GM18520 (cell line): ENCODE measurements at regions not wholly inside any gene's neighbourhood (a gene's known extent, or its start where the extent isn't known, plus 50 kb on each side); places are given as distances from the start of the nearest gene placed in this dataset.

Experiments used
- ATAC-seq: cut with Tn5 transposase; IDR thresholded peaks from one replicate; pipeline ENCODE4 v1.9.1; 2021; ENCODE audit not compliant: unreplicated experiment

DNA sequence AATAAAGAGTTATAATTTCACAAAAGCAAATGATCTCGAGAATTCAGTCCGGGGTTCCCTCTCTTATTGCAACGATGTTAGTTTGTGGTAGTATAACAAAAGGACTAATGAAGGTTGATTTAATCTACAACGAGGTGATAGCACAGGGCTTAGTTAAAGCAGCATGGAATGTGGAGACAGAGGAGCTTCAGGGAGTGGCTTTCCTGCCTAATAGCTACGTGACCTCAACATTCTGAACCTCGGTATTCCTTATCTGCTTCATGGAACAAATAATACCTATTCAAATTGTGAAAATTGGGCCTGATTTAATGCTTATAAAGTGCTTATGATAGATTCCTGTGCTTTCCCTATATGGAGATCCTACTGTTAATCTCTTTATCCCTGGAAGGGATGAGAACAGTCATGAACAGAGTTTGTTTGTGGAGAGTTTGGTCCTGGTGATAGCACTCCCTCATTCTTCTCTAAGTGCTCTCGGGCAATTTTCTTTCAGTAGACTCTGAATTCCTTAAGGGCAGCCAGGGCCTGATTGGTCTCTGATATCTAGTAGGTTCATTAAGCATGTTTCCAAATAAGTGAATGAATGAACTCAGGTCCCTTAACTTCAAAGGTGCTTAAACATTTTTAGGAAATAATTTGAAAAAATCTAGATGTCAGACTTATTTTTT lies 104.1 kb upstream of the TUT7 start:
- ATAC-seq = no peak

DNA sequence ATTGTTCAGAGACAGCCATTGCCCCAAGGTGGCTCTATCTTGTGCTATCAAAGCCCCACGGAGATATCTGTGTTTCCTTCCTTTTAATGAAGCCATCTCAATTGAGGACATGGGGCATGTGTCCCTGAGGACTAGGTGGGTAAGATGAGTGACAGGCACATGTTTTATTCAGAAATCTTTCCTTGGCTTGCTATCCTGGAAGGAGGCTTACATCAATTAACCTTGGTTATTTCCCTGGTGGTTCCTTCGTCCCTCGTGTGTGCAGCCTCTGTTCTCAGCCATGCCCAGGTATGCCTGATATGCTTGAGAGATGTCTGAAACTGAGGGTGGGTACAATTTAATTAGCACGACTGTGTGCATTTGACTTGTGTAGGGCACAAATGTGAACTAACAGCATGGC lies 102.2 kb upstream of the TUT7 start:
- ATAC-seq = no peak

DNA sequence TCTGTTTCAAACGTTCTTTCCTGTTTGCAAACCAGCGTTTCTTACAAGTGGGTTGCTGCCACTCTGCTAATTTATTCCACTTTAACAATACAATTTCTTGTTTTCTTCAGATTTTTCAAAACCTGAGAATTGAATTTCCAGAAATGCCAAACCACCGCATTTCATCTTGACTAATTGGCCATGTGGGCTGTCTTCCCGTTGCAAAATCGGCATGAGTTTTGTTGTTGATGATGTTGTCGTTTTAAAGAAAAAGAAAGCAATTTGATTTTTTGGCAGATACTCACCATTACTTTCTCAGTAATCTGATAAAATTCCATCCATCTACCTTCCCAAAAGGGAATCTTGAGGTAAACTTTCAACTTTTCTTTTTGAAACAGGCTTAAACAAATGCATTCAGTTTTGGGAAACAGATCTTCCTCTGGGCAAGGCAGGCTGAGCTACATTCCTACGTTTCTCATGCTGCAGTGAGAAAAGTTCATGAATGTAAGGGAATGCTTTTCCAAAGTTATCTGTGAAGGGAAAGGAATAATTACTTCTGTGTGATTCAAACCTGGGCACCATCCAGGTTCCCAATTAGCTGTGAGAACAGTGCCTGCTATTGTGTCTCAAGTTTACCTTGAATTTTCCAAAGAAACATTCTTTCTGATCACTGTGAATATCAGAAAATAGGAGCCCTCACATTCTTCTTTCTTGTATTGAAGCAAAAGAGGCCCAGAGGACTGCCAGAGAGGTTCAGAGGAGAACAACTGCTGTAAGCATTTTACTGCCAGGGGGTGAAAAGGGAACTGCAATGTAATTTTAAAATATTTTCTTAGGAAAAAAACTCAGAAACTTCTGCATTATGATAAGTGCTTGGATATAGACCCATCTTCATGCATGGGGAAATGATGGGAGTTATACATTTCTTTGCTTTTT lies 100.7 kb upstream of the TUT7 start:
- no peak for ATAC-seq

DNA sequence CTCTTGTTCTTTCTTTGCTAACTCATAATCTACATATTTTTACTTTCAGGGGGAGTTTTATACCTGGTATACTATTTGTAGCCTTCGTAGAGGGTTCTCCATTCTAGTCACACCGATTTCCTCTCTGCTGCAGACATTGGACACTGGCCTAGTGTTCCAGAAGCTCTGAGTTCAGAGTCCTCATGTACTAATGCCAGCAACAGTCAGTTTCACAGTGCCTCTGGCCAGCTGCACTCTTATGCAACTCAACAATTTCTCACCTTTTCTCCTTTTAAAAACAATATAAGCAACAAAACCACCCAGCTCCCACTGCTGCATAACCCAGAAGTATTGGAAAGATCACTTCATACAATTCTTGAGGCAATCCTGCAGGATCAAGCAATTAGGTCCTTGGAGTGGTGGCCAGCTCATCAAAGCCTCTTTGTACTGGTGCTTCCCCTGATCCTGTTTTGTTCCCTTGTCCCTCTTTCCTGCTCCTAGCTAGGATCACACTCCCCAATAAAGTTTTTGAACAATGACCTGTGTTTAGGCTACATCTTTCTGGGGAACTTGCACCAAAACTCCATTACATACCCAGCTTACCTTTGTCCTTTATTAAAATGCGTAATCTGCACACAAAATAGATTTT lies 98.1 kb upstream of the TUT7 start:
- ATAC-seq = no peak

DNA sequence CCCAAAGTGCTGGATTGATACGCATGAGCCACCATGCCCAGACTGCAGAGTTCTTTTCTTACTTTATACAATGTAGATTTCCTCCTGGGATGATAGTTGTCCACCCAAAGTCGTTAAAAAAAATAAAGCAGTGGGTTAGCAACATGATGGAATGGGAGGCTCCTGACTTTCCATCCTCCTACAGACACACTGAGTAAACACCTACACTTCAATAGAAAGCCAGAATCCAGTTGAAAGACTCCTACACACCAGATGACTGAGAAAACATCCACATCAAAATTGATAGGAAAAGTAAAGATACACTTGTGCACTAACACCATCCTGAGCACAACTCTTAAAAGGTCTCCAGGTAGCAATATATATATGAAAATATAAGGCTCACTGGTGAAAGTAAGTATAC lies 95.0 kb upstream of the TUT7 start:
- no peak for ATAC-seq

DNA sequence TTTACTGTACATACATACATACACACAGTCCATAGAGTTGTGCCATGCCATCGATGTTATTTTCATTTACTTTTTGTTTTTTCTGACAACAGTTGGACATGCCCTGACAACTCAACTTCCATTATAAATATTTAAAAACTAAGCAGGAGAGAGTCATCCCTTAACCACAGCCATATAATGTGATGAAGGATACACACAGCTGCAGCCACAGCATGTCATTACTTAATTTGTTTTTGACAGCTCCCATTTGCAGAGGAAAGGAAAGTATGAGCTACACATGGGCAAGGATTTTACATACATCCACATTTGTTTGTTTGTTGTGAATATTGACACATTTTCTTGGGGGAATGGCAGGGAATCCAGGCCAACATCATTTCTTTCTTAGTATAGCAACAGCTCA lies 91.5 kb upstream of the TUT7 start:
- ATAC-seq = no peak

DNA sequence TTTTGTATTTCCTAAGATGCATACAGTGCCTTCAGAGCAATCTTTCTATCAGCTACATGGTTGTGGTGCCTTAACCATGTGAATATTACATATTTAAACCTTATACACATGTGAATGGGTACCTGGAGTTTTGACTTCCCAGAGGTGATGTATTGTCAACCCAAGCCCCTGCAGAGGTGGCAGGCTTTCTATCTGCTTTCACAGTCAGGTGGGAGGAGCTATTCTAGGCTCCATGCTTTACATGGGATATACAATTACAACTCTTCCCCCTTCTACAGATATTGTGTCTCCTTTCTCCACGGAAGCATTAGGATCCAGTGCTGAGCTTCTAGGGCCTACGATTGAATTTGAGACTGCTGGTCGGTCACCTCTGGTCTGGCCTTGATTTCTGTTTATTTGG lies 89.8 kb upstream of the TUT7 start:
- no peak for ATAC-seq

DNA sequence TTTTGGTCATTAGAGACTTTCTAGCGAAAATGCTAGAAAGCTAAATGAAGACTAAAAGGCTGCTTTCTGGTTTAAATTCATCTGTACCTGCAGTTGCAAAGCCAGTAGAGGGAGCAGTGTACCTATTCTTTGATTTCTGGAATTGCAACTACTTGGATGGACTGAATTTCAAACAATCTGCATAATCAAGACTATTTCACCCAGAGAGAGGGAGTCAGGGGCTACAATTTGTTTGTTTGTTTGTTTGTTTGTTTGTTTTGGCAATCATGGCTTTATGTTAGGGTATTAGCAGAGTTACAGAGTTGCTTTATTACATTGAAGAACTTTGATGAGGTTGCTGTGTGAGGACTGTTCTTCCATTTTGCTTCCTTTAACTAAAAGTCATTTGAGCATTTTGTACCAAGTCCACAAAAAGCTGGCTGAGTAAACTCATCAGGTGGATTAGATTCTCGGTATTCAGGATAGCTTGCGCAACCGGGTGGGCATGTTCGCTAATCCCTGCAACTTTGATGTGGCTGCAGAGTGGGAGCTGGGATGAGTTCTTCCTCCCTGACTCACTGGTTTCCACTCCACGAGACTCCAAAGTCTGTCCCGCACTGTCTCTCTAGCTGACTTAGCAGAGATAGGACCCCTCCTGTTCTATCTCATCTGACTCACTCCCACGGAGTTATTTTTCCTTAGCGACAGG lies 80.0 kb upstream of the TUT7 start:
- no peak for ATAC-seq

DNA sequence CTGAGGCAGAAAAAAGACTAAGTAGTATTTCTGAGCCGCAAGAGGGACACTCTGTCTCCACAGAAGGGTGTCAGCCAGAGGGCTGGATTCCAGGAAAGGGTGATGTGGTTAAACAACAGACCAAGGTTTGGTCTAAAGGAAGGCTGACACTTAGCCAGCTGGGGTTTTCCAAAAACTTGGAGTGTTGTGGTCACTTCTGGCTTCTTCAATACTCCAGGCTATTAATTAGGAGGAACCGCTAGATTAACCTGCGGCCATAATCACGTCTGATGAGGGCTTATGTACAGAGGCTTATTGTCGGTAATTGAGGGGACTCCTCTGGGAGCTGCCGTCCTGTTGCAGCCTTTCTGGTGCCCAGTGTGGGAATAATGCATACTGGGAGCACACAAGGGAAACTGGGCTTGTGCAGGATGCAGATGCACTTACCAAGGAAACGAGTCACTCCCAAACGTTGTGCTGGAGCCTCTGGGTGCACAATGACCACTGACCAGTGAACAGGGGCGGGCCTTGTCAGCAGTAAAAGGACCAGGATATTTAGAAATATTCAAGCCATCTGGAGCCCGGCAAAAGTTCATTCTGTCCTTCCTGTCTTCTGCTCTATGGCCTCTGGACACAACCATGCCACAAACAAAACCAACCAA lies 70.2 kb upstream of the TUT7 start:
- no peak for ATAC-seq

DNA sequence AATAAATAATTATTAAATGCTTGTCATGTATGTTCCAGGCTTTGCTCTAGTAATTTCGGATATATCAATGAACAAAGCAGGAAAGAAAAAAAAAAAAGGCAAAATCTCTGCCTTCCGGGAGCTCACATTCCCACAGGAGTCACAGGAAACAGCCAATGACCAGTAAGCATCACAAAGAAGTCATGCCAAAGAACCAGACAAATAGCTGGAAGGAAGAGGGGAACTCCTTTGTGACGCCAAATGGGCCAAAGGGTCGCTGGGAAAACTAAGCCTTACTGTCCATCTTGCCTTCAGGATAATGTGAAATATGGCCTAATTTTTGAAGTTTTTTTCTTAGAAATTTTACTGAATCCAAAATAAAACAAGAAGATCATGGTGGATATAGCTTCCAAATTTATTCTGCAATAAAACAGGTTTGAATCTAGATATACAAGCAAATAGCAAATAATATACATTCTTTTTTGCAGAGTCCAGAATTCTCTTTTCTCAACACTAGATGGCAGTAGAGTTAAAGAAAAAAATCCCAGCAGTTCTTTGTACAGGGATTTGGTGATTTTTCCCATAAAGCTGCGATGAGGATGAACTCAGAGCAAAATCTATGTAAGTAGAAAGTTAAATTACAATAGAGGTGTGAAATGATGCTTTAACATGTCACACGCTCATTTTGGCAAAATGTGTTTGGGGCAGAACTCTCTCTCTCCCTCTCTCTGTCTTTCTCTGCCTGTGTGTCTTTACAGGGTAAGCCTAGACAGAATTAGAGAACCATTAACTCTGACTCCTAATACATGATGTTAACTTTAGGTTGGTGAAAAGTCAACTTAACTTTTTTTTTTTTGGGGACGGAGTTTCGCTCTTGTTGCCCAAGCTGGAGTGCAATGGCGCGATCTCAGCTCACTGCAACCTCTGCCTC lies 60.0 kb upstream of the TUT7 start:
- no peak for ATAC-seq

DNA sequence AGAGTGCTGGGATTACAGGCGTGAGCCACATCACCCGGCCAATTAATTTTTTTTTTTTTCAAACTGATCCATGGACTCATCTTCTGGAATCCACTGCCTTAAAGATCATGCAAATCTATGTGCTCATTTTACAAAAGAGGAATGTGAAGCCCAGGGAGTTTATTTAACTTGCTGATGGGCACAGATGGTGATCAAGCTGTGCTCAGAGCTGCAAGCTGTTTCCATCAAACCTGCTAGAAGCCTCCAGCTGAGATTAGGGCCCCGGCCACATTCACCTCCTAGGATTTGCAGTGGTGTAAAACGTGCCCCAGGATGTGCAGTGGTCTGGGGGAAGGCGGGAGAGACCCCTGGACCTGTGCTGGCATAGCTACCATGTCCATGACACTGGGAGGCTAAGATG lies 56.1 kb upstream of the TUT7 start:
- no peak for ATAC-seq

DNA sequence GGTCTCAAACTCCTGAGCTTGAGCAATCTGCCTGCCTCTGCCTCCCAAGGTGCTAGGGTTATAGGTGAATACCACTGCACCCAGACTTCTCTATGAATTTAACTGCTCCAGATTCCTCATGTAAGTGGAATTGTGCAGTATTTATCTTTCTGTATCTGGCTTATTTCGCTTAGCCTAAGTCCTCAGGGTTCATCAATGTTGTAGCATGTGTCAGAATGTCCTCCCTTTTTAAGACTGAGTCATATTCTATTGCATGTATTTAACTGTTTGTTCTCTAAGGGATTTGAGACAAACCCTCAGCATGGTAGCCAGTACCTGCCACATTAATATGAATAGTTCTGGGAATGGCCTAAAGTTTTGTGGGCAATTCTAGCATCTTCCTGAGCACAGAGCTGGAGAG lies 53.9 kb upstream of the TUT7 start:
- ATAC-seq = no peak

DNA sequence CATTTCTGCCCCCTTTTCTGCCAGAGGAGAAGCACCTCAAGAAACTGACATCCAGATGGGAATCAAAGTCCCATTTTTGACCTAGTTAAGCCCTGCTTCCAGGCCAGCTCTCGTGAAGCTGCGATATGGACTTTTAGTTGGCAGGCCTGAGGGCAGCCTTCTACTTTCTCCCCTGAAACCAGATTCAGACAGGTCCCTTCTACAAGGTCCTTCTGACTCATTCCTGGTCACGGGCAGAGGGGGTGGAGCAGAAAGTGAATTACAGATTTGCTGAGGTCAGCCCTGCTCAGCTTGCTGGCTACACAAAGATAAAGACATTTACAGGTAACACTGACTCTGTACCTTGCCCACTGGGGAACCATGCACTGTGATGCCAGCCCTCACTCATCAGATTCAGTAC lies 52.8 kb upstream of the TUT7 start:
- no peak for ATAC-seq

DNA sequence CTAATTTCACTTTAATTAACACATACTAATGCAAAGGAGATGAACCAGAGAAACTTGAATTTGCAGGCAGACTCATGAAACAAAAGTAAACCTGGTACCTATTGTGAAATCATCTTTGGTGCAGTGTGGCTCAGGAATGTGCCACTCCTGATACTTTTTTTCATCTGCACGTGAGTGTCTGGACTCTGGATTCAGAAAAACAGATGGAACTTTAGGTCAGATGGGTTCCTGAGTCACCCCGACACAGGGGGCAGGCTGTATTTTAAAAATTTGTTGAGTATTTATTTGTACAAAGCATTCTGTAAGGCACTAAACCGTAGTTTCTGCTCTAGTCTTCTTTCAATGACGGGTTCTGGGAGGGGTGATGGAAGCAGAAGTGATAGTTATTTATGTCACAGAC lies 52.2 kb upstream of the TUT7 start:
- ATAC-seq = no peak

DNA sequence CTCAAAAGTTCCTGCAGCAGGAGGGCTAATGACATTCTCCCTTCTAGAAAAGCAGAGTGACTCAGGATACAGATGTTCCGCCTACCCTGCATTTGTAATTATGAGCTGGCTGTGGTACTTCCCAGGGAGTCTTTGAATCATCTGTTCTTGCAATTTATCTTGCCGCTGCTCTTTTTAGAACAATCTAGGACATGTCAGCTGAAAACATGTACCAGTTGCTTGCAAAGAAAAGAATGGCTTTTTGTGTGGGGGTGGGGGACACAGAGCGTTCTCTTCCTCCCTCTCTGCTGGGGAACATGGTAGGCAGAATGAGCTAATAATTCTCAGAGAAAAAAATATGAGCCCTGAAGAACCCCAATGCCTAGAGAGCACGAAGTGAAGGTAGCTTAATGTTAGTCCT lies 51.7 kb upstream of the TUT7 start:
- no peak for ATAC-seq

DNA sequence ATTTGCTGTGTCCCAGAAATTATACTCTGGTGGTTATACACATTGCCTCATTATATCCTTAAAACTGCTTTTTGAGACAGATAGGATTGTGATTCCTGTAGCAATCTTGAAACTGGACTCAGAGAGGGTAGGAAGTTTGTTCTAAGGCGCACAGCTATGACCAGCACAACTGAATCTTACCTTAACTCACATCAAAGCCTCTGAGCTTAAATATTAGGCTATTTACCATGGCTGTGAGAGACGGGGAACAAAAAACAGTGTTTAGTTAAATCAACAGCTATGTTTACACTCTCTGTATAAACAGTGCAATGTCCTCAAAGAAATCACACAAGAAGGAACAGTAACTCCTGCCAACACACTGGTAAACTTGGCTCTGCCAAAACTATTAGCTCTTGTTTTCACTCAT lies 50.9 kb upstream of the TUT7 start:
- no peak for ATAC-seq
